ENCODE measurements at regions not wholly inside any gene's neighbourhood (a gene's known extent, or its start where the extent isn't known, plus 50 kb on each side); places are given as distances from the start of the nearest gene placed in this dataset.

GRCh38 chr12:89976866-89977265 lies 268.2 kb upstream of the ATP2B1 start:
- TF ChIP-seq POLR2A (IDR thresholded peaks at IDR 0.05; ENCODE audit: low read depth, low read length) (no peak), POLR2AphosphoS5 (IDR thresholded peaks at IDR 0.05; ENCODE audit: low read depth, low read length) (no peak), TAF1 (IDR thresholded peaks at IDR 0.05; ENCODE audit: borderline replicate concordance, low read depth, low read length) (no peak)
